Mucosa of gallbladder (tissue), 1 donor: ENCODE measurements at regions not wholly inside any gene's neighbourhood (a gene's known extent, or its start where the extent isn't known, plus 50 kb on each side); places are given as distances from the start of the nearest gene placed in this dataset.
"Not testable (repeated sequence)": the region's sequence is repeated elsewhere in the genome, so short reads cannot be mapped to it uniquely, and the experiment has no call there.

Experiments used
- DNase-seq: peaks from one replicate; pipeline ENCODE4 v3.0.0-alpha.2; 2020; ENCODE audit warnings: low spot score
- donor health status: DM: no; HTN: no; CAD: no.

DNA sequence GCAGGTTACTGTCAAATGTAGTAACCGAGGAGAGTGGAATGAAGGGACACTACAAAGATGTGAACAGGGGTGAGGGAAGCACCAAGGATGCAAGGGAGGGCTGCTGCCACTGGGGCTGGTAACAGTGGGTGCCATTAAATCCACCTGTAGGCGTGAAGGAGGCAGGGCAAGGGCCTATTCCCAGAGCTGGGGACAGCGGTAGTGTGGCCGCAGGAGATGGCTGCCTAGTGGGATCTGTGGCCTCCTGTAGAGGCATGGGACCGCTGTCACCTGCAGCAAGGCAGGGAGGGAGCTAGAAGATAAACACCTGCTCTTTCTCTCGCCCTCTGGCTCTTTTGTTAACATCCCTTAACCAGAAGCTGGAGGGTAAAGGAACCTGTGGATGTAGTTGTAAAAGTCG, 80.5 kb upstream of the CNIH3 start:
- DNase-seq: no peak

DNA sequence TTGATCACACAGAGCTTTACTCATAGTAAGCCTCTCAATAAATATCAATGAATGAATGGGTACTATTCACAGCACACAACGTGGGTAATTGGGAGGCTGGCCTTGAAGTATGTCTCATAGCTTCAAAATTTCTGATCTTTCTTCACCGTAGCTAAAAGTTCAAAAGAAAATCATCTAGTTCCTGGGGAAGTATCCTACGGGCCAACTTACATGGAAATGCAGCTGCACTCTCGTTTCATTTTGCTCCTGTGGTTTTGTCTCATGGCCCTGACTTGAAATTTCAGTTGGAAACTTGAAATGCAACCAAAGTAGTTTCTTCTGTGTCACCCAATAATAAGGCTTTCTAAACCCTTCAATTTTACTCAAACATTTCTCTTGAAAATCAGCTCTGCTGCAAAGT, 76.1 kb upstream of the CNIH3 start:
- no peak for DNase-seq

- no peak for DNase-seq
Observed at GRCh38 chr1:224540535-224540934, 75.6 kb upstream of the CNIH3 start.

- no peak for DNase-seq
Observed at GRCh38 chr1:224541072-224541790, 74.9 kb upstream of the CNIH3 start.

DNA sequence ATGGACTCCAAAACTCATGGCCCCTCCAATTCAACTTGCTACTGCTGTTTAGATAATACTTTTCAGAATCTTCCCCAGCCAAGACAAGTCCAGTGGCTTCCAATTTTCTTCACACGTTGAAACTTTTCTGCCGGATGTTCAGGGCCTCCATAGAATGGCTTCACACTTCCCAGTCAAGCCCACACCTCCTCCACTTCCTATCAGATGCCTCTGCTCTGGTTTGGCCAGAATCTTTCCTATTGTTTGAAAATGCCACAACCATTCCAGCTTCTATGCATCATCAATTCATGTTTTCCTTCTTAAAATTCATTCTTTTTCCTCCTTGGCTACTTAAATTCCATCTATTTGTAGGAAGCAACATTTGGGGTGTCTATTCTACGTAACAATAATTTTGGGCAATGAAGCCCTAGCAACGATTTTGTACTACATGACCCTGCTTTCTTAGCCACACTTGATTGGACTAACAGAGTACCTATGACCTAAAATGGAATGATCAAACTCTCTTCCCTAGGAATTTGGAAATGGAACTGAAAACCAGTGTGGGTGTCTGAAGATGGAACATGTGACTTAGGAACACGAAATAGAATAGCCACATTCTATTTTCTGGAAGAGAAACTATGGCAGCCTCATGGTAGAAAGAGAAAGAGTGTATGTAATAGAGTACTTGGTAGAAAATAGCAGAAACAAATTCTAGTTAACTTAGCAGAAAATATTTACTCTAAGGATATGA, 74.1 kb upstream of the CNIH3 start:
- DNase-seq: no peak

DNA sequence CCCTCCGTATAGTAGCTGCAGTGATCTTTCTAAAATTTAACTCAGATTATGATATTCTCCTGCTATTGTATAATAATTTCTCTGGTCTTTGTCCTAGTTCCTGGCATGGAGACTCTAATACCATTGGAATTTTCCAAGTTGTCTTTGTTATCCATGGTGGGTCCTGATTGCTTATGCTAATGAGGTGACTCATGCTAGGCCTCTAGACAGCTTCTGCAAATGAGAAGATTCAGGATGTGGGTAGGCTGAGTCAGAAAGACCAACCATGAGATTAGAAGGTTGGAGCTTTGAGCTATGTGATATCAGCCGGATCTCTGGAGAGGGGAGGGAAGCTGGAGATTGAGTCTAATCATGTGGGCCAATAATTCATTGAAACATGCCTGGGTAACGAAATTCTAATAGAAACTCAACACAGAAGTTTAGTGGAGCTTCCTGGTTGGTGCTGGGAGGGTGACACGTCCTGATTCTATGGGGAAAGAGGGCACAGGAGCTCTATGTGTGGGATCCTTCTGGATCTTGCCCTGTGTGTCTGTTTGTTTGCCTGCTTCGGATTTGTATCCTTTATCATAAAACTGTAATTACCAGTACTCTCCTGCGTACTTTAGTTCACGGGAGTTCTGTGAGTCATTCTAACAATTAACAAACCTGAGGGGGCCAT, 73.2 kb upstream of the CNIH3 start:
- no peak for DNase-seq

GRCh38 chr1:224543453-224543852, 72.7 kb upstream of the CNIH3 start:
- no peak for DNase-seq

DNA sequence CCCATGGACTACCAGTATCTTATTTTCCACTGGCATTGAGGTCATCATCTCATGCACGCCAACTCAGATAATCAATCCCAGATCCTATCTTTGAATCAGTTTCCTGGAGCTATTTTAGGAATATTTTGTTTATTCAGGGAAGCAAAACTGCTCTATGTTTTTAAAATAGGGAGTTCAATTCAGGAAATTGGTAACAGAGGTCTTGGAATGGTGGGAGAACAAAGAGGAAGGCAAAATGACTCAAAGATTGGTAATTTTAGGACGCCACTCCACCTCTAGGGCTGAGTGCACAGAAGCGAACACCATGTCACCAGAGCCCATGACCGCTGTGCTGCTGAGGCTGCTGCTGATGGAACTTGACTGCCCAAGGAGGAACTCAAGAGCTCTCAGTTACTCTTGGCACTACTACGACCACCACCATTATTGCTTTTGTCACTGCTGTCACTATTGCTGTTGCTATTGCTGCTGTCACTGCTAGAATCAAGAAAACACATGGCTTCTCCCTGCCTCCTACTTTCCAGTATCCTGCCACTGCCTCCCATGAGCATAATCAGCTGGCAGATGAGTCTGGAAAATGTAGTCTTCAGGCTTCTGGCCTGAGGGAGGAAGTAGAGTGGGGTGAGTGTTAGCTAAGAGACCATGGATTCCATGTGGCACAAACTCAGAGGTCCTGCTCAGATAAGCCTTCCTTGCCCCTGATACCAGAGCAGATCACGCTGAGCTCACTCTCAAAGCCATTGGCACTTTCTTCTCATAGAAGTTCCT, 71.6 kb upstream of the CNIH3 start:
- DNase-seq: no peak

DNA sequence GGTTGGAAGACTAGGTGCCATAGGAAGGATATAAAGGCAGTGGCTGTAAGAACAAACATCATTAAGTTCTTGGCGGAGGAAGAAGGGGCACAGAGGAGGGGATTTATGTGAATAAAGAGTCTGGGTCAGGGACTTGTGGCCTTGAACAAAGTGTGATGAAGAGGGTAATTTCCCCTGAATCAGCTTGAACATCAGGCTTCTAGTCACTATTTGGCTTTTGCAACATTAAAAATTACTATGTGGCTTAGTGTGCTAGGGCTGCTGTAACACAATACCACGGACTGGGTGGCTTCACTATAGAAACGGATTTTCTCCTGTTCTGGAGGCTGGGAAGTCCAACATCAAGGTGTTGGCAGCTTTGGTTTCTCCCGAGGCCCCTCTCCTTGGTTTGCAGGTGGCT, 70.5 kb upstream of the CNIH3 start:
- no peak for DNase-seq

- DNase-seq: no peak
Observed at GRCh38 chr1:224548676-224549075, 67.4 kb upstream of the CNIH3 start.

GRCh38 chr1:224551189-224551588, 64.9 kb upstream of the CNIH3 start:
- not testable (repeated sequence) for DNase-seq

- DNase-seq: no peak
Observed at GRCh38 chr1:224554056-224554455, 62.1 kb upstream of the CNIH3 start.

- no peak for DNase-seq
Observed at GRCh38 chr1:224554620-224555259, 61.4 kb upstream of the CNIH3 start.

DNA sequence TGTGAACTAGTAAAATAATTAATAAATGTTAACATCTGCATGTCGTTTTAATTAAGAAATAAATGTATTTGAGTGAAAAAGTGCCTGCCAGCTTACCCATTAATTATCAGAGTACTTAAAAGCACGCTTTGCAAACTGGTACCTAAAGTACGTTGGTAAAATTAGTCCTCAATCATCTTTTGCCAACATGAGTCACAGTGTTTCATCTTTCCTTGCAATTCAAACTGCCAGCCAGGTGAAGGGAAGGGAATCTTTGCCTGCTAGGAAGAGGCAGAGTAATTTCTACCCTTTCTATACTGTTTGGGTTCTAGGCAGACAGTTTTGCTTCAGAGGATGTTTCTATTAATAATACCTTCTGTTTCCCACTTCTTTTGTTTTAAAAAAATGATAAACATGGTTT, 57.2 kb upstream of the CNIH3 start:
- DNase-seq: no peak

DNA sequence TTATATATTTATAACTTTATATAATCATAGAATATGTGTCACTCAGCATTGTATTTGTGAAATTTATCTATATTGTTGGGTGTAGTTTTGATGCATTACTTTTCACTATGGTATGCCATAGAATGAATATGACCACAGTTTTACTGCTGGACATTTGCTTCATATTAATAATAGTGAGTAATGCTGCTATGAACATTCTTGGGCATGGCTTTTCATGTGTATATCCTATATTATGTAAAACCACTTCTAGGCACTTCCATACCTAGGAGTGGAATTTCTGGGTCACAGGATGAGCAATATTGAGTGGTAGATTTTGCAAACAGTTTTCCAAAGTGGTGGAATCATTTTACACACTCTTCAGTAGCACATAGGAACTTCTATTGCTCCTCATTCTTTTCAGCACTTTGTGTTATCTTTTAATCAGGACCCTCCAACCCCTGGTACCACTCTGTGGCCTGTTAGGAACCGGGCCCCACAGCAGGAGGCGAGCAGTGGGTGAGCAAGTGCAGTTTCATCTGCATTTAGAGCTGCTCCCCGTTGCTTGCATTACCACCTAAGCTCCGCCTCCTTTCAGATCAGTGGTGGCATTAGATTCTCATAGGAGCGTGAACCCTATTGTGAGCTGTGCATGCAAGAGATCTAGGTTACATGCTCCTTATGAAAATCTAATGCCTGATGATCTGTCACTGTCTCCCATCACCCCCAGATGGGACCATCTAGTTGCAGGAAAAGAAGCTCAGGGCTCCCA, 56.0 kb upstream of the CNIH3 start:
- DNase-seq: no peak

DNA sequence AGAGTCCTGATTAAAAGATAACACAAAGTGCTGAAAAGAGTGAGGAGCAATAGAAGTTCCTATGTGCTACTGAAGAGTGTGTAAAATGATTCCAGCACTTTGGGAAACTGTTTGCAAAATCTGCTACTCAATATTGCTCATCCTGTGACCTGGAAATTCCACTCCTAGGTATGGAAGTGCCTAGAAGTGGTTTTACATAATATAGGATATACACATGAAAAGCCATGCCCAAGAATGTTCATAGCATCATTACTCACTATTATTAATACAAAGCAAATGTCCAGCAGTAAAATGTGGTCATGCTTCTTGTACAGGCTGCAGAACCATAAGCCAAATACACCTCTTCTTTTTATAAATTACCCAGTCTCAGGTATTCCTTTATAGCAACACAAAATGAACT, 53.2 kb upstream of the CNIH3 start:
- DNase-seq: not testable (repeated sequence)

DNA sequence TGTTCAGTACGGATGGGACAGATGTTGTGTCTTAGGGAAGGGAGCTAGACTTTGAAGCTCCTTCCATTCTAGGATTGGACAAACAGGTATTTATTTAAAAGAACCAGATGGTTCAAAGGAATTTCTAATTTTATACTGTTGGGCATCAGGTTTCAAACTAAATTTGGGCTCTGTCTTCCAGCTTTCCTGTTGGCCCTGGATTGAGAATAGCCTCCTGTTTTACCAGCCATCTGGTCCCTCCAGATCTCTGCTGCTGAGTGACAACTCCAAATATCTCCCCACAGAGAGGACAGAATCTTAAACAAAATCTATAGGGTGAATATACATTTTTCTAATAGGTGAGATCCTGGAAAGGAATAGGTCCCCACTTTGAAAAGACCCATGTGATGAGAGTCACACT, 52.5 kb upstream of the CNIH3 start:
- DNase-seq: no peak

DNA sequence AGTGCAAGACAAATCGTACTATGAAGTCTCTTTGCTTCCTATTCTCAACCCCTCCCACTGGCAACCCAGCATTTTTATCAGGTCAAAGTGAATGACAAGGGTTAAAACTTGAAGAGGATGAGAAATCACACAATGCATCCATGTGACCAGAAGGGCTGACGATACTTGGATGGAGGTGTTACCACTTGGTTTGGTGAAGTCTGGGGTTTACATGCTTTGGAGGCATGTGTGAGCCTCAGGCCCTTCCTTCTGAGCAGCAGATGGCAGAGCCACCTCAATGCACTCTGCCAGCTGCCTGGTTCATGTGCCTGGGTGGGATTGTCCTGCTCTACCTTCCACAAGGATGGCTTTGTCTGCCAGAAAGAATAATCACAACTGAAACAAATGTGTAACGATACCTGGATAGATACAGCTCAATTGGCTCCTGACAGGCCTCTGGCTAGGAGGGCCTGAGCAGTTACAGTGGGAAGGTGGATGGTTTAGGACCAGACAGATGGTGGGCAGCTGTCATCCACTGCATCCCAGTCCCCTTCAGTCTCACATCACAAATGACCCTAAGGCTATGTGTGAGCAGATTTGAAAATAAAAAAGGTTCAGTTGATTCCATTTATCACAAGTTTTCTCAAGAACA, 51.5 kb upstream of the CNIH3 start:
- no peak for DNase-seq

DNA sequence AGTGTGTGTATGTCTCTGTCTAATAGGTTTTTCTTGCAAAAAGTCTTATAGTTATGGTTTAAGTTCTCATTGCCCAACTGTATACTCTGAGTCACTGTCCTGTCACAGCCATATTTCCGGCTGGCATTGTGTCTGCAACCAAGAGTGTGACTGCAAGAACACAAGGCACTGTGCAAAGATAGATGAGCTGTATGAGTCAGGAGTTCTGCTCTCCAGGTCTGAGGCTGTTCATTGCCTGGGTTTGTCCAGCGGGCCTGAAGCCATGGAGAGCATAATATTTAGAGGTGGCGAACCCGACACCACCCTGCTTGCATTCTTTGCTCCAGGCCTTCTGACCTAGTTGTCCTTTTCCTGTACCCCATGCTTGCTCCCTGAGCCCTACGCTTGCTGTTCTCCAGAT, 50.9 kb upstream of the CNIH3 start:
- no peak for DNase-seq

DNA sequence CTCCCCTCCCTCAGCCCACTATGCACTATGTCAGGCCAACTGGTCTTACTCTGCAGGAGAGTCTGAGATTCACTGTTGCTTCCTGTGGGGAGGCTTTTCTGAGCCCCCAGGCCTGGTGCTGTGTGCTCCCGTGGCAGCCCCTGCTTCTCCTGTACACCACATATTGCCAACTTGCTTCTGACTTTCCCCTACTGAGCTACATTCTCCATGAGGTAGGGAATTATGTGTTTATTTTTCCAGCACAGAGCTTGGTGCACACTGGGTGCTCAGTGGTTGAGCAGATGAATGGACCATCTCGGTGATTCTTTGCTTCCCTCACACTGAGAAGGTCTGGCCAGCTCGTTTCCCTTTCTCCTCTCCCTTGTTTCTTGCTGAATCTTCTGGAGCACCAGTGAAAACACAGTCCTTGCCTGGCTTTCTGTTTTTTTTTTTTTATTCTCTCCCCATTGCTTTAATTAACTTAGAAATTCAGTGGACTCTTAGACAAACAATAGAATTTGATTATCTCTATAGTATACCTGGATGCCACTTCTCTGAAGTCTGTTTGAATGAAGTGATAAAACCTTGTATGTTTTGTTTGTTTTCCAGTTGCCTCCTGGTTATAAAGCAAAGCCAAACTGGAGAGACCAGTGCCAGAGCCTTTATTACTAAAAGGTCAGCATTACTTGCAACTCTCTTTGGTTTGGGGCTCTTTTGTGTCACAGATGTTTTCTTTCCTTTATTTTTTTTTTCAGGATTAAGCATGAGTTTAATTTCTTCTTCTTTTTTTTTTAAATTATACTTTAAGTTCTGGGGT, 50.3 kb upstream of the CNIH3 start:
- no peak for DNase-seq
